NOMO-1 treated with DMSO at 0.1 percent for 48 hours (cell line): ENCODE measurements at regions not wholly inside any gene's neighbourhood (a gene's known extent, or its start where the extent isn't known, plus 50 kb on each side); places are given as distances from the start of the nearest gene placed in this dataset.
A peak's percentile ranks its signal among the peaks of the same experiment; 100 is the strongest.
"Not testable (repeated sequence)": the region's sequence is repeated elsewhere in the genome, so short reads cannot be mapped to it uniquely, and the experiment has no call there.

Experiments
- DNase-seq: peaks from one replicate; lab custom pipeline; 2025; ENCODE audit not compliant: unreplicated experiment; lab: John Stamatoyannopoulos, UW

GRCh38 chrX:90337161-90337560, 415.5 kb downstream of the TGIF2LX start:
- DNase-seq: not testable (repeated sequence)

- DNase-seq: not testable (repeated sequence)
Measured at GRCh38 chrX:90369632-90370031, 447.9 kb downstream of the TGIF2LX start.

GRCh38 chrX:90398020-90398419, 476.3 kb downstream of the TGIF2LX start:
- DNase-seq: not testable (repeated sequence)

- not testable (repeated sequence) for DNase-seq
Measured at GRCh38 chrX:90402169-90402568, 480.5 kb downstream of the TGIF2LX start.

GRCh38 chrX:90403859-90404258, 482.2 kb downstream of the TGIF2LX start:
- DNase-seq: not testable (repeated sequence)

GRCh38 chrX:90404846-90405436, 483.2 kb downstream of the TGIF2LX start:
- not testable (repeated sequence) for DNase-seq

- not testable (repeated sequence) for DNase-seq
Measured at GRCh38 chrX:90453770-90454338, 532.1 kb downstream of the TGIF2LX start.

GRCh38 chrX:90458071-90458899, 536.6 kb downstream of the TGIF2LX start:
- DNase-seq: peak; percentile 66

GRCh38 chrX:90474445-90474844, 552.7 kb downstream of the TGIF2LX start:
- not testable (repeated sequence) for DNase-seq

GRCh38 chrX:90485406-90485805, 563.7 kb downstream of the TGIF2LX start:
- not testable (repeated sequence) for DNase-seq

- not testable (repeated sequence) for DNase-seq
Measured at GRCh38 chrX:90521284-90521683, 599.6 kb downstream of the TGIF2LX start.

- DNase-seq: not testable (repeated sequence)
Measured at GRCh38 chrX:90524383-90524968, 602.8 kb downstream of the TGIF2LX start.
